GM18517 (cell line): ENCODE measurements at regions not wholly inside any gene's neighbourhood (a gene's known extent, or its start where the extent isn't known, plus 50 kb on each side); places are given as distances from the start of the nearest gene placed in this dataset.
"Not testable (repeated sequence)": the region's sequence is repeated elsewhere in the genome, so short reads cannot be mapped to it uniquely, and the experiment has no call there.

Source experiments
- ATAC-seq: cut with Tn5 transposase; IDR thresholded peaks from one replicate; pipeline ENCODE4 v1.9.1; 2021; ENCODE audit warnings: mild to moderate bottlenecking, moderate library complexity; ENCODE audit not compliant: unreplicated experiment

DNA sequence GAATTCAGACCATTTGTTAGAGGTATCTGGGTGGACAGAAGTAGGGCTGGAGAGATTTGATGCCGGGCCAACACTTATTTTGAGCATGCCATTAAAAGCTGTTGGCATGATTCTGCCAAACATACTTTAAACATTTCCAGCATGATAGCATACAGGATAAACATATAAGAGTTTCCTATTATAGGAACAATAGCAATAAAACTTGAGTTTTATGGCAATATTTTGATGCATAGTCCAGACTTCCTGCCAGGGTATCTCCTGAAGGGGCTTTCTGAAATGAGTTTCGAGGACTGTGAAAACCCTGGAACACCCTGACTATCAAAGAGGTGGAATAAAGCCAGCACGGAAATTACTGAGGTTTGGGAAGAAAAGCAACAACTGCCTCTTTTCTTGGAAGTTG is 1398.0 kb upstream of the NXPH2 start:
- no peak for ATAC-seq

DNA sequence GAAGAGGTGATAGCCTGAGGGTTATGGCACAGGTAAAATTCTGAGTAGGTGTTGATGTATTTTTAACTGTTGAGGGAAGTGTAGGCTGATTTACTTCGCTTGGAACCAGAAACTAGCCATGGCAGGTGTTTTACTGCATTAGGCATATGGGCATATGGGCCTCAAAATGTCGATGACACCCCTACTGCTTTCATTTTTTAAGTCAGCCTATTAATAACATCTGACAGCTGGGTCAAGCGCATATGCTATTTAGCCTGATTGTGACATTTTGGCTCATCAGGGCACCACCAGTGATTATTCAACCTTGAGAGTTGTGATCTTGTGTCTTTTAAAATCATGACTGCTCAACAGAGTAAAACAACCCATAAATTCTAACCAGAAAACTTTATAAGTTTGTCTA is 1396.9 kb upstream of the NXPH2 start:
- ATAC-seq, result no peak

DNA sequence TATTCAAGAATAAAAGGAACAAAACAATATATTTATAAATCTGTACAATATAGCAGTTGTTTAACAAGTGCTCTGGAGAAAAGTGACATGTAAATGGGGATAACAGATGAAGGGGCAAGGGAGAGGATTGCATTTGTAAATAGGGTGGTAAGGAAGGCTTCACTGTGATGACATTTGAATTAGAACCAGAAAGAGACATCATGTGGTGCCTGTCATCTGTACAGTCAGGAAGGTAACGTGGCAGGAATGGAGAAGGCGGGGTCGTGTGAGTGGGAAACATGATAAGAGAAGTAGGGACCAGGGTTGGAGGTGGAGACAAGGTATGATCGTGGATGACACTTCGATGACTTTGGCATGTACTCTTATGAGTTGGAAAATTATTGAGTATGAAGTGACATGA is 1393.6 kb upstream of the NXPH2 start:
- ATAC-seq, result no peak

DNA sequence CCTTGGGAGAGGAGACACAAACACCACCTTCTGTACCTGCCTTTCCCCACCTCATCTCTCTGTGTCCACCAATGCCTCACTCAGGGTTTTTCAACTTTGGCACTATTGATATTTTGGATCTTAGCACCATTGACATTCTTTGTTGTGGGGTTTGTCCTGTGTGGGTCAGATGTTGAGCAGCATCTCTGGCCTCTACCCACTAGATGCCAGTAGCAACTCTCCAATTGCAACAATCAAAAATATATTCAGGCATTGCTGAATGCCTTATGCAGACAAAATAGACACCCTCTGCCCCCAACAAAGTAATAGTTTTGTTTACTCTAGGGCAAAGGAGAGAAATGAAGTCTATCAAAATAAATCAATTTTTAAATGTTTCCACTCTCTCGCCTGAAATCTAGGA is 1384.3 kb upstream of the NXPH2 start:
- ATAC-seq, result no peak

DNA sequence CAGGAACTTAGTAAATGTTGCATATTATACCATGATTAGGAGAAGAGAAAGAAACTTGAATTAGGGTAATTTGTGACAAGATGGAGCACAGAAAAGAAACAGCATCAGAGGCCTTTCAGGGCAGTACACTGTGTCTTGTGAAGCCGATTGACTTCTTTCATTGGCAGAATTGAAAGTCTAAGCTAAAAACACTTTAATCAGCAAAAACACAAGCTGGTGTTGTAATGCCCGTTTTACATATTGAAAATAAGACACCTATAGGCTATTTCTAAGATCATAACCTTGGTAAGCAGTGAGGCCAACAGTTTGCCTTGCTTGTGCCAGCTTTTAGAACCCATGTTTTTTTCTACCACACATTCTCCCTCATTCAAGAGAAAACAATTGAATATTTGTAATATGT is 1378.1 kb upstream of the NXPH2 start:
- ATAC-seq, result no peak

DNA sequence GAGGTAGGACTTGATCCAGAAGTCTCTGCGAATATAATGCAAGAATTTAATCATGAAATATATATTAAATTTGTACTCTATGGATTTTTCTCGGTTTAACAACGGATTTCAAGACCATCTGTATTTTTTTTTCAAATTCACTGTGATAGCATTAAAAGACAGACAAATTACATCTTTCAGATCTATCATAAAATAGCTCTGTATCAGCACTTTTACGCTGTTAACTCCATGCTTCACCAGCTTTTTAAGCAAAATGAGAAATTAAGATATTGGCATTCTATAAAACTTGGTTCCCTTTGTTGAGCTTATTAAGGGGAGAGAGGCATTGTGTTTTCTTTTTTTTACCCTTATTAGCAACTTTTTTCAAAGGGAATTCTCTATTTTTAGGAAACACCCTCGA is 1377.6 kb upstream of the NXPH2 start:
- no peak for ATAC-seq

DNA sequence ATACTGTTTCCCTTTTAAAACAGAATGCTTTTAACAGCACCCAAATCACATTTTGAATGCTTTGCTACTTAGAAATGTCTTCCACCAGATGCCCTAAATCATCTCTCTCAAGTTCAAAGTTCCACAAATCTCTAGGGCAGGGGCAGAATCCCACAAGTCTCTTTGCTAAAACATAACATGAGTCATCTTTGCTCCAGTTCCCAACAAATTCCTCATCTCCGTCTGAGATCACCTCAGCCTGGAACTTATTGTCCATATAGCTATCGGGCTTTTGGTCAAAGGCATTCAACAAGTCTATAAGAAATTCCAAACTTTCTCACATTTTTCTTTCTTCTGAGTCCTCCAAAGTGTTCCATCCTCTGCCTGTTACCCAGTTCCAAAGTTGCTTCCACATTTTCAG is 1374.5 kb upstream of the NXPH2 start:
- no peak for ATAC-seq

DNA sequence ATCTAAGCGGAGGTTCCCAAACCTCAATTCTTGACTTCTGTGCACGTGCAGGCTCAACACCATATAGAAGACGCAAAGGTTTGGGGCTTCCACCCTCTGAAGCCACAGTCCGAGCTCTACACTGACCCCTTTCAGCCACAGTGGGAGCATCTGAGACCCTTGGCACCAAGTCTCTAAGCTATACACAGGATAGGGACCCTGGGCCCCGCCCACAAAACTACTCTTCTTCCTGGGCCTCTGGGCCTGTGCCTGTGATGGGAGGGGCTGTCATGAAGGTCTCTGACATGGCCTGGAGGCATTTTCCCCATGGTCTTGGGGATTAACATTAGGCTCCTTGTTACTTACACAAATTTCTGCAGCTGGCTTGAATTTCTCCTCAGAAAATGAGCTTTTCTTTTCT is 1374.1 kb upstream of the NXPH2 start:
- no peak for ATAC-seq

DNA sequence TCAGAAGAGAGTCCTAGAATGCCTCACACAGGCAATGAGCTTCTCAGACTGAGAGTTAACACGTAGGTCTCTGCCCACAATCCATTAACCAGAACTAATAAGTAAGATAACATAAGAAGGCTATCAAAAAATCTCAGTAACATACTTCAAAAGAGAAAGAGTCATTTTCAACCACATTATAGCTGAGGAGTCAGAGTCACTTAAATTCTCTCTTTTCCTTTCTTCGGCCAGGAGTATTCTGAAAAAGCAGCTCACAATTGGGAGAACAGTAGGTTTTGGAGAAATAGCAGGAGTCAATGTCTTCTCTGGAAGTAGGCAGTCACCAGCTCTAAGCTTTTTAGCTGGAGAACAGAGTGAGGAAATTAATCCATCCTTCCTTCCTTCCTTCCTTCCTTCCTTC is 1364.4 kb upstream of the NXPH2 start:
- no peak for ATAC-seq

DNA sequence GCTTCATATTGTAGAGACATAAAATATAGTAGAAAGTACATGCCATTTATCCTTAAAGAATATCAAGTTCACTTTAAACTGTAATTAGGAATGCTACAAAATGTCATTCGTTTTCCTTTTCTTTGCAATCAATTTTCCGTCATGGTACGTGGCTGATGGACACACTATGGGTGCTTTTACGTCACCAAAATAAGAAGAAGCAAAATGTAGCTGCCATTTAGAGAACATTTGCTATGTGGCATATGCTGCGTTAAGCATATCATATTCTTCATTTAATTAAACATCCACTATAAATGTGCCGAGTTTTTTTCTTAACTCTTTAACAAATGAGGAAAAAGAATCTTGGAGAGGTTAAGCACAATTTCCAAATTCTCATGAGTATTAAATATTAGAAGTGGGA is 1358.5 kb upstream of the NXPH2 start:
- no peak for ATAC-seq

DNA sequence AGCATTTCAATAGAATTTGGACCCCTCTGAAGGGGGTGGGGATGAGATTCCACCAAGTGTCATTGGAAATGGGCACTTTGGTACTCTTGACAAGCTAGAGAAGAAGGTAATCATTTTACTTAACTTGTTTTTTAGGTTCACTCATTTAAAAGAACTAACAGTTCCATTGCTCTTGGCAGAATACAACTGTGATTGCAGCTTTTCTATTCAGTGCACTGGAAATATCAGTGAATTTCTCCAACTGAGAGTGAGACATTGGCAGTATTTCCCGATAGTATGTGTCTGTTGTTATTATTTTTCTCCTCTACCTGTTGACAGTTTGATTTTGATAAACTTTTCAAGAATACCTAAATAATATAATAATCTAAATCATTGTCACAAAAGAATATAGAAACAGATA is 1356.7 kb upstream of the NXPH2 start:
- no peak for ATAC-seq

DNA sequence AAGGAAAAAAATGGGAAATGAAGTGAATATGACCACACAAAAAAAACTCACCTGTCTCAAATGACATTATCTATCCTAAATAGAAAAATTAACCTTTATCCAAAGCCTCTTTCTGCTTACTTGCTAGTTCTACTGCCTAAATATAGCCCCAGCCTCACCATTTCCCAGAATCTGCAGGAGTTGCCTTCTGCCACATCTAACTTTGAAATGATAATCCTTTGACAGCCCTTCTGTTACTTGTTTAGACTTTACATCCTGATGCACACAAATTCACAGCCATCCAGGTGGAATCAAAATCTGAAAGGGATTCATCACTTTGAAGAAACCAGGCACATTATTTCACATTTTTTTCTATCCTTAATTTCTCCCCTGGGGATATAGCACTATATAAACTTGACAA is 1356.2 kb upstream of the NXPH2 start:
- ATAC-seq, result no peak

DNA sequence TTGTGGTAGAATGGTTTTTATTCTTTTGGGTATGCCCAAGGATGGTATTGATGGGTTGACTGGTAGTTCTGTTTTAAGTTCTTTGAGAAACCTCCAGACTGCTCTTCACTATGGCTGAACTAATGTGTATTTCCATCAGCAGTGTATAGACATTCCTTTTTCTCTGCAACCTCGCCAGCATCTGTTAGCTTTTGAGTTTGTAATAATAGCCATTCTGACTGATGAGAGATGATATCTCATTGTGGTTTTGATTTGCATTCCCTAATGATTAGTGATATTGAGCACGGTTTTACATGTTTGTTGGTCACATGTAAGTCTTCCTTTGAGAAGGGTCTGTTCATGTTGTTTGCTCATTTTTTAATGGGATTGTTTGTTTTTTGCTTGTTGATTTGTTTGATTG is 1348.7 kb upstream of the NXPH2 start:
- ATAC-seq, result no peak

DNA sequence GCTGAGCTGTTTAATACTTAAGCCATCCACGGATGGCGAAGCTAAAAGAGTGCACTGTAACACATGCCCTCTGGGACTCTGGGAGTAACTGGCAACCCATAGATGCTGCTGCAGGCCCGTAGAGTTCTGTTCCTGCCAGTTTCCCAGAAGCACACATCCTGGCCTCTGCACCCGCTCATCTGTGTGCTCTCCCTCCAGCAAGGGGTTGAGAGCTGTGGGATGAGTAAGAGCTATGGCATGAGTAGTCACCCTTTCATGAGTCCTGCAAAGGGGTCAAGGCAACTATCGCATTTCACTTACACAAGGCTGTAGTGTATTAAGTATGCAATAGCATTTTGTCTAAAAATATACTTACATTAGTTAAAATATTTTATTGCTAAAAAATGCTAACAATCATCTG is 1341.8 kb upstream of the NXPH2 start:
- ATAC-seq, result no peak

DNA sequence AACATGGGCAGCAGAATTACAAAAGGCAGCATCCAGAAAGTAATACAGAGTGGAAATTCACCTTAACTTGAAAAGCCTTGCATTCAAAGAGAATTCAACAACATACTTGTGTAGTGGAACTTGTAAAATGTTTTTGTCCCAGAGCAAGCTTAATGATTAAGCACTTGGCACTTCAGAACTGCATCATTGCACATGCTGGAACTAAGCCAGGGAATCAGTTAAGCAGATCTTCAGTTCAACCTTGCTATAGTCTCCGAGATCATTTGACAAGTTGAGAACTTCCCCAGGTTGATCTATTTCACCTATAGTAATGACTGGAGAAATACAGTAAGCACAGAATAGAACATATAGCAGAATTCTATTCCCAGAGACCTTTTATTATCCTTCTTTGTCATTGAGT is 1337.2 kb upstream of the NXPH2 start:
- ATAC-seq, result no peak

DNA sequence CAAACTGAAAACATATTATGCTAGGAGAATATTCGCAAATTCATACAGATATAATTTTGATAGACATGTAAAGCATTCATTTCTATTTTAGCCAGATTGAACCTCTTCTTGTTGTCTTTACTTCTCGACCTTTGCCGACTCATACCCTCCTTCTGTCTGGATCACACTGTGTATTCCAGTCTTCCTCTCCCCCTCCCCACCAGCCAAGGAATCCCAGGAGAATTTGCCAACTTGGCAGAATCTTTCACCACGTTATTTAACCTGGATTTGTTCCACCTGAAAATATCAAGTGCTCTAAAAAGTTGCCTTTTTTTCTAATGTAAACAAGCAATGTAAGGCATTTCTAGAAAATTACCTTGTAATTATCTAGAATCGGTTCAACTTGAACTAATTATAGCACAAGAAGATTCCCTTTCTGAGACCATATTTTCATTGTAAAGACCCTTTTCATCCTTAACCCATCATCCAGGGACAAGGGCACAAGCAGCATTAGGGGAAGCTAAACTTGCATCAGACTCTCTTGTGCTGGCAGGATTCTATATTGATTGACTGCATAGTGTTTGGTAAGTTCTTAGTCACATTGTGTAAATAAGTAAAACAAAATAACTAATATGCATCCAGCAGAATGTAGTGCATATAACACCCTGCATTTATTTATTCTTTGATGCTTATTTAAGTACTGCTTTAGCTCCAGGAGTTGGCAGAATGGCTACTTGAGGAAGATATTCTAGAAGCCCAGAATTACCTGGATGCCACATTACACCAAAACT is 1328.7 kb upstream of the NXPH2 start:
- no peak for ATAC-seq

DNA sequence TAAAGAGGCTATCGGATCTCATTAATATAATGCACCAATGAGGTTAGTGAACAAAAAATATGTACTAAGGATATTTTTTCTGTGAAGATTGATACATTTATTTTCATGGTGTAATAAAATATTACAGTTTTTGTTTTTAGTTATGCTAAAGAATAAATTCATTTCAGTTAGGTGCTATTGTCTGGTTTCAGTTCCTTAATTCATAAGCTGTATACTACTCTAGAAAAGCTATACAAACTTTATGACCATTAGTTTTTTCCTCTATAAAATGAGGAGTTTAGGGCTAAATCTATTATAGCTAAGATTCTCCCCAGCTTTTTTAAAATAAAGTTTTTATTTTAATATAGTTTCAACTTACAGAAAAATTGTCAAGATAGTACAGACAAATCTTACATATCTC is 1311.7 kb upstream of the NXPH2 start:
- ATAC-seq, result no peak

DNA sequence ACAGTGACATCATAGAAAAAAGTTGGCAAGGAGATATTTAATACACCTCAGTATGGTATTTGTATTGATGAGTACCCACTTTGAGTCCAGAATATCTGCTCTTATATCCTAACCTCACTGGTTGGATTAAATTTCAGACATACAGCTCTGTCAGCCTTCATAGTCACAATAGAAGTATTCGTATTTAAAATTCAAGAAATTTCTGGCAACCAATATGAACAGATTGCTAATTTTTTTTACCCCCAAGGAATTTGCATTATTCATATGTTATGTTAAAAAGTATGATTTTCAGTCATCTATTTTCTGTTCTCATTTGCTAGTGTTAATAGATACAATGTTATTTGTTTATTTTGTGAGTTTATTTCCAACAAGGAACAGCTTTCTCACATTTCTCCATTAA is 1306.8 kb upstream of the NXPH2 start:
- ATAC-seq, result no peak

DNA sequence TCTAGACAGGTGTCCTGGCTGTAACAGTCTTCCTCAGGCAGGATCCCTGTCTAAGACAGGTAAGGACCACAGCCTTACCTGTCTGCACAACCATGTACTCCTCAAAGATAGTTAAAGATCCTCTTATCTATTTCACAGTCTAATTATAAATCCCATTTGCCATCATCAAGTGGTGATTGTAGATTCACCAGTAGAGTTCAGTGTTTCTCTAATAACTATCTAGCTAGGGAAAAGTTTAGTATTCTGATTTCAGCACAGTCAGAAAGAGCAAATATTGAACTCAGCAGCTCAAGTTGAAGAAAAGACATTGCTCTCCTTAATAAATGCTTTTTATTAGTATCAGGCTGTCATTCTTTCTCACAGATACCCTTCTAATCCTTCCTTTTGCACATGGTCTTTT is 1305.5 kb upstream of the NXPH2 start:
- ATAC-seq, result no peak

DNA sequence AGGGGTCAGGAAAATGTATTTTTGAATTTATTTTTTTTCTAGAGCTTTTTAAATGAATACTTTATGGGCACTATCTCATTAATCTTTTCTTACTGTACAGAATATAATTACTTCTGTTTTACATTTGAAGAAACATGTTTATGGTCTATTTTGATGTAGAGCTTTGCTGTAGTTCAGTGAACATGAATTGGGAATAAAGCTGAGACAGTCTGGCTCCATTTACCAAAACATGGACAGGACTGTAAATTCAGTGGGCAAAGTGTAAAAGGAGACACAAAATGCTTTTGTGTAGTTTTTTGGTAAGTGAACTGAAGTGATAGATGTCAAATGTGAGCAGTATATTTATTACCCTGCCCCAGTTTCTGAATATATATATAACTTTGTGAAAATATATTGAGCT is 1298.8 kb upstream of the NXPH2 start:
- no peak for ATAC-seq

DNA sequence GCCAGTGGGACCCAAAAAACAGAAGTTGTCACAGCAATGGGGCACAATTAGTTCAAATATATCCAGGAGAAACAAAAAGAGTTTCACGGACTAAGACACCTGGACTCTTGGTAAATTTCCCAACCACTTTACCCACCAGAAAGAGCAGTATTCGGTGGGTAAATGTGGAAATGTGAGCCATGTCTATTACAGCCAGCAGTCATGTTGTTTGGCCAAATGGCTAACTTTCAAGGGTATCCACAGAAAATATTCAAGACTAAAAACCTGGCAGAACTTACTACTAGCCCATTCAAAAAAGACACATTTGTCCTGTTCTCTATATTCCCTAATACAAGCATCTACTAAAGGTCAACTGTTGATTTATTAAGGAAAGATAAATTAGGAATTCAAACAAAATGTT is 1296.0 kb upstream of the NXPH2 start:
- ATAC-seq, result no peak

DNA sequence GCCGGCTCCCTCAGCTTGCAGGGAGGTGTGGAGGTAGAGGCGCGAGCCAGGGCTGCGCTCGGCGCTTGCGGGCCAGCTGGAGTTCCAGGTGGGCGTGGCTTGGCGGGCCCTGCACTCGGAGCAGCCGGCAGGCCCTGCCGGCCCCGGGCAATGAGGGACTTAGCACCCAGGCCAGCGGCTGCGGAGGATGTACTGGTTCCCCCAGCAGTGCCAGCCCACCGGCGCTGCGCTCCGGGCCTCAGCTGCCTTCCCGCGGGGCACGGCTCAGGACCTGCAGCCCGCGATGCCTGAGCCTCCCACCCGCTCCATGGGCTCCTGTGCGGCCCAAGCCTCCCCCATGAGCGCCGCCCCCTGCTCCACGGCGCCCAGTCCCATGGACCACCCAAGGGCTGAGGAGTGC is 1293.6 kb upstream of the NXPH2 start:
- not testable (repeated sequence) for ATAC-seq

DNA sequence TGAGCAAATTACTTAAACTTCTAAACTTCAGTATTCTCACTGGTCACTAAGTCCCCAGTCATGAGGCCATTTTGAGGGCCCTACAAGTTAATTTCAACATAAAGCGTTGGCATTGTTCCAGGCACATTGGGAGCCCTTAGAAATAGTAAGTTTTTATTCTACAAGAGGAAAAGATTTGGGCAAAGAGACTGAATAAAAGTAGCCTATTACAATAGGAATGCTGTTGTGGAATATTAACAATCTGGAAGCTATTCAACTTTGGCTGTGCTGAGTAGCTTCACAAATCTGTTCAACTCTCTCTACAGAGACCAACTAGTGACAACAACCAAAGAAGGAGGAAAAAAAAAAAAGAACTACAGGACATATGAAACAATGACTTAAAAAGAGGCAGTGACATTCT is 1287.5 kb upstream of the NXPH2 start:
- ATAC-seq, result no peak
